GM23338 (cell line): ENCODE measurements at regions not wholly inside any gene's neighbourhood (a gene's known extent, or its start where the extent isn't known, plus 50 kb on each side); places are given as distances from the start of the nearest gene placed in this dataset.

Source experiments
- ATAC-seq: fragments of 200-7000 bp; cut with Tn5 transposase; 3 replicates; pipeline ENCODE4 v1.9.1; 2020
- DNase-seq: peaks from one replicate; pipeline ENCODE4 v3.0.0-alpha.2; 2015; ENCODE audit warnings: low spot score
- H2AFZ ChIP-seq: fragments of 200-600 bp; sonication (generic); 2 replicates; pipeline ENCODE4 v1.8.0; 2016; ENCODE audit warnings: antibody characterized with exemption, mild to moderate bottlenecking, moderate library complexity
- H3F3A ChIP-seq: fragments of 200-600 bp; sonication (generic); replicated peaks from 2 replicates; pipeline ENCODE4 v1.8.0; 2017; ENCODE audit warnings: antibody characterized with exemption, mixed run types, low read depth
- H3K27ac ChIP-seq: fragments of 200-600 bp; sonication (generic); 2 replicates; pipeline ENCODE4 v1.6.1; 2016; ENCODE audit warnings: low read depth
- H3K27me3 ChIP-seq: fragments of 200-600 bp; sonication (generic); 2 replicates; pipeline ENCODE4 v1.8.0; 2016; ENCODE audit warnings: mild to moderate bottlenecking, mixed run types, moderate library complexity; ENCODE audit not compliant: insufficient read depth
- H3K36me3 ChIP-seq: fragments of 200-600 bp; sonication (generic); 2 replicates; pipeline ENCODE4 v1.8.0; 2016; ENCODE audit warnings: mild to moderate bottlenecking; ENCODE audit not compliant: insufficient read depth
- H3K4me1 ChIP-seq: fragments of 200-600 bp; sonication (generic); 2 replicates; pipeline ENCODE4 v1.8.0; 2016; ENCODE audit warnings: mild to moderate bottlenecking, moderate library complexity; ENCODE audit not compliant: insufficient read depth
- H3K4me2 ChIP-seq: fragments of 200-600 bp; sonication (generic); 2 replicates; pipeline ENCODE4 v1.7.1; 2017; ENCODE audit warnings: mixed run types
- H3K4me3 ChIP-seq: fragments of 200-600 bp; sonication (generic); 2 replicates; pipeline ENCODE4 v1.6.1; 2016; ENCODE audit warnings: mixed run types
- H3K79me2 ChIP-seq: fragments of 200-600 bp; sonication (generic); replicated peaks from 2 replicates; pipeline ENCODE4 v1.8.0; 2017; ENCODE audit warnings: mild to moderate bottlenecking; ENCODE audit not compliant: insufficient read depth
- H3K9me2 ChIP-seq: fragments of 200-600 bp; sonication (generic); 2 replicates; pipeline ENCODE4 v1.8.0; 2017; ENCODE audit not compliant: insufficient read depth
- H4K20me1 ChIP-seq: fragments of 200-600 bp; sonication (generic); replicated peaks from 2 replicates; pipeline ENCODE4 v1.8.0; 2017; ENCODE audit warnings: mild to moderate bottlenecking; ENCODE audit not compliant: insufficient read depth
- H3K27ac Mint-ChIP-seq: 2 replicates; pipeline ENCODE4 v1.8.0; 2020; ENCODE audit warnings: inconsistent platforms, mild to moderate bottlenecking, moderate library complexity, mixed read lengths
- H3K27me3 Mint-ChIP-seq: 3 replicates; pipeline ENCODE4 v1.8.0; 2022; ENCODE audit warnings: low read depth, mild to moderate bottlenecking, moderate library complexity, mixed read lengths, inconsistent platforms; ENCODE audit not compliant: insufficient read depth, poor library complexity
- H3K36me3 Mint-ChIP-seq: 3 replicates; pipeline ENCODE4 v1.8.0; 2021; ENCODE audit warnings: low read depth, mild to moderate bottlenecking, inconsistent platforms, moderate library complexity, mixed read lengths
- H3K4me1 Mint-ChIP-seq: 3 replicates; pipeline ENCODE4 v1.8.0; 2020; ENCODE audit warnings: mild to moderate bottlenecking, inconsistent platforms, mixed read lengths
- H3K4me3 Mint-ChIP-seq: 3 replicates; pipeline ENCODE4 v1.8.0; 2021; ENCODE audit warnings: moderate library complexity, mild to moderate bottlenecking, inconsistent platforms, mixed read lengths
- H3K9me3 Mint-ChIP-seq: 3 replicates; pipeline ENCODE4 v1.8.0; 2020; ENCODE audit warnings: moderate library complexity, mild to moderate bottlenecking, inconsistent platforms, mixed read lengths
- CREB1 ChIP-seq: fragments of 250-450 bp; sonication (Bioruptor Pico); IDR thresholded peaks from 2 replicates; pipeline ENCODE4 v1.5.0; 2020; ENCODE audit warnings: low read depth, mild to moderate bottlenecking, moderate library complexity
- EZH2phosphoT487 ChIP-seq: fragments of 200-600 bp; sonication (generic); IDR thresholded peaks from one replicate; pipeline ENCODE4 v1.8.1; 2018; ENCODE audit warnings: antibody characterized with exemption; ENCODE audit not compliant: unreplicated experiment
- NANOG ChIP-seq: IDR thresholded peaks from 2 replicates; pipeline ENCODE4 v1.6.1; 2016; ENCODE audit warnings: antibody characterized with exemption, borderline replicate concordance
- POLR2AphosphoS5 ChIP-seq: IDR thresholded peaks from 2 replicates; pipeline ENCODE4 v1.6.1; 2016; ENCODE audit warnings: antibody characterized with exemption, low read depth
- STAT1 ChIP-seq: IDR thresholded peaks from one replicate; pipeline ENCODE4 v1.6.1; 2016; ENCODE audit warnings: antibody characterized with exemption; ENCODE audit not compliant: unreplicated experiment
- ZNF114 ChIP-seq: fragments of 250-450 bp; sonication (Bioruptor Pico); IDR thresholded peaks from 2 replicates; pipeline ENCODE4 v1.5.0; 2020; ENCODE audit warnings: mild to moderate bottlenecking, moderate library complexity
- ZNF331 ChIP-seq: fragments of 250-450 bp; sonication (Bioruptor Pico); IDR thresholded peaks from 2 replicates; pipeline ENCODE4 v1.5.0; 2020; ENCODE audit warnings: low read depth, mild to moderate bottlenecking, moderate library complexity
- TF ChIP-seq, protein P1 (sequence below): IDR thresholded peaks from one replicate; pipeline ENCODE4 v1.6.1; 2018; ENCODE audit warnings: antibody characterized with exemption; ENCODE audit not compliant: unreplicated experiment
- TF ChIP-seq, protein P2 (sequence below): IDR thresholded peaks from 2 replicates; pipeline ENCODE4 v1.6.1; 2016; ENCODE audit warnings: antibody characterized with exemption
- TF ChIP-seq, protein P3 (sequence below): fragments of 250-450 bp; sonication (Bioruptor Pico); IDR thresholded peaks from 2 replicates; pipeline ENCODE4 v1.5.0; 2020; ENCODE audit warnings: mild to moderate bottlenecking, moderate library complexity
- TF ChIP-seq, protein P4 (sequence below), 2 experiments: fragments of 200-600 bp in 1 of 2; sonication (generic) in 1 of 2; conservative IDR thresholded peaks; 2 replicates each; pipeline versions ENCODE4 v1.5.1 to v1.6.1; 2016 to 2017; ENCODE audit warnings: antibody characterized with exemption in 2 of 2, low read depth in 2 of 2, mild to moderate bottlenecking in 2 of 2, moderate library complexity in 1 of 2

DNA sequence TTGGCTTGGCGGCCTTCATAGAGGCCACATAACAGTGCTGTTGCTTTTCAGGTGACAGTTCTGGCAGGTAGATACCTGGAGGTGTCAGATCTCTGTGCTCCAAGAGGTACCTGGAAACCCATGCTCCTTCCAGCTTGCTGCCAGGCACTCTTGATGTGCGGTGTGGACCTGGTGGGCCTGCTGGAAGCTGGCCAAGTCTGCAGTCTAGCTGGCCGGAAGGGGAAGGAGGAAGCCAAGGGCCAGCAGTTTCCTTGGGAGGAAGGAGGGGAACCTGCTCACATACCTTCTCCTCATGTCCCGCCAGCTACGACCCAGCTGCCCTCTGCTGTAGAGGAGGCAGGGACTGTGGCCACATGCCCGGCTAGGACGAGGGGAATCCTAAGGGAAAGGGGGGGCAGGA is 166.4 kb upstream of the AJAP1 start:
- no peak for DNase-seq
- no peak overlapping the region for H3K4me3 ChIP-seq
- ATAC-seq: no peak
- H3K27me3 ChIP-seq: no peaks in the 10 kb centered on the region
- H3K27ac ChIP-seq: no peak overlapping the region
- no peaks in the 10 kb centered on the region for H3K4me1 ChIP-seq
- no peak overlapping the region for H3K4me2 ChIP-seq
- TF ChIP-seq, protein P1, sequence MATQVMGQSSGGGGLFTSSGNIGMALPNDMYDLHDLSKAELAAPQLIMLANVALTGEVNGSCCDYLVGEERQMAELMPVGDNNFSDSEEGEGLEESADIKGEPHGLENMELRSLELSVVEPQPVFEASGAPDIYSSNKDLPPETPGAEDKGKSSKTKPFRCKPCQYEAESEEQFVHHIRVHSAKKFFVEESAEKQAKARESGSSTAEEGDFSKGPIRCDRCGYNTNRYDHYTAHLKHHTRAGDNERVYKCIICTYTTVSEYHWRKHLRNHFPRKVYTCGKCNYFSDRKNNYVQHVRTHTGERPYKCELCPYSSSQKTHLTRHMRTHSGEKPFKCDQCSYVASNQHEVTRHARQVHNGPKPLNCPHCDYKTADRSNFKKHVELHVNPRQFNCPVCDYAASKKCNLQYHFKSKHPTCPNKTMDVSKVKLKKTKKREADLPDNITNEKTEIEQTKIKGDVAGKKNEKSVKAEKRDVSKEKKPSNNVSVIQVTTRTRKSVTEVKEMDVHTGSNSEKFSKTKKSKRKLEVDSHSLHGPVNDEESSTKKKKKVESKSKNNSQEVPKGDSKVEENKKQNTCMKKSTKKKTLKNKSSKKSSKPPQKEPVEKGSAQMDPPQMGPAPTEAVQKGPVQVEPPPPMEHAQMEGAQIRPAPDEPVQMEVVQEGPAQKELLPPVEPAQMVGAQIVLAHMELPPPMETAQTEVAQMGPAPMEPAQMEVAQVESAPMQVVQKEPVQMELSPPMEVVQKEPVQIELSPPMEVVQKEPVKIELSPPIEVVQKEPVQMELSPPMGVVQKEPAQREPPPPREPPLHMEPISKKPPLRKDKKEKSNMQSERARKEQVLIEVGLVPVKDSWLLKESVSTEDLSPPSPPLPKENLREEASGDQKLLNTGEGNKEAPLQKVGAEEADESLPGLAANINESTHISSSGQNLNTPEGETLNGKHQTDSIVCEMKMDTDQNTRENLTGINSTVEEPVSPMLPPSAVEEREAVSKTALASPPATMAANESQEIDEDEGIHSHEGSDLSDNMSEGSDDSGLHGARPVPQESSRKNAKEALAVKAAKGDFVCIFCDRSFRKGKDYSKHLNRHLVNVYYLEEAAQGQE: no peak
- TF ChIP-seq, protein P2, sequence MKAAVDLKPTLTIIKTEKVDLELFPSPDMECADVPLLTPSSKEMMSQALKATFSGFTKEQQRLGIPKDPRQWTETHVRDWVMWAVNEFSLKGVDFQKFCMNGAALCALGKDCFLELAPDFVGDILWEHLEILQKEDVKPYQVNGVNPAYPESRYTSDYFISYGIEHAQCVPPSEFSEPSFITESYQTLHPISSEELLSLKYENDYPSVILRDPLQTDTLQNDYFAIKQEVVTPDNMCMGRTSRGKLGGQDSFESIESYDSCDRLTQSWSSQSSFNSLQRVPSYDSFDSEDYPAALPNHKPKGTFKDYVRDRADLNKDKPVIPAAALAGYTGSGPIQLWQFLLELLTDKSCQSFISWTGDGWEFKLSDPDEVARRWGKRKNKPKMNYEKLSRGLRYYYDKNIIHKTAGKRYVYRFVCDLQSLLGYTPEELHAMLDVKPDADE: no peak
- TF ChIP-seq, protein P3, sequence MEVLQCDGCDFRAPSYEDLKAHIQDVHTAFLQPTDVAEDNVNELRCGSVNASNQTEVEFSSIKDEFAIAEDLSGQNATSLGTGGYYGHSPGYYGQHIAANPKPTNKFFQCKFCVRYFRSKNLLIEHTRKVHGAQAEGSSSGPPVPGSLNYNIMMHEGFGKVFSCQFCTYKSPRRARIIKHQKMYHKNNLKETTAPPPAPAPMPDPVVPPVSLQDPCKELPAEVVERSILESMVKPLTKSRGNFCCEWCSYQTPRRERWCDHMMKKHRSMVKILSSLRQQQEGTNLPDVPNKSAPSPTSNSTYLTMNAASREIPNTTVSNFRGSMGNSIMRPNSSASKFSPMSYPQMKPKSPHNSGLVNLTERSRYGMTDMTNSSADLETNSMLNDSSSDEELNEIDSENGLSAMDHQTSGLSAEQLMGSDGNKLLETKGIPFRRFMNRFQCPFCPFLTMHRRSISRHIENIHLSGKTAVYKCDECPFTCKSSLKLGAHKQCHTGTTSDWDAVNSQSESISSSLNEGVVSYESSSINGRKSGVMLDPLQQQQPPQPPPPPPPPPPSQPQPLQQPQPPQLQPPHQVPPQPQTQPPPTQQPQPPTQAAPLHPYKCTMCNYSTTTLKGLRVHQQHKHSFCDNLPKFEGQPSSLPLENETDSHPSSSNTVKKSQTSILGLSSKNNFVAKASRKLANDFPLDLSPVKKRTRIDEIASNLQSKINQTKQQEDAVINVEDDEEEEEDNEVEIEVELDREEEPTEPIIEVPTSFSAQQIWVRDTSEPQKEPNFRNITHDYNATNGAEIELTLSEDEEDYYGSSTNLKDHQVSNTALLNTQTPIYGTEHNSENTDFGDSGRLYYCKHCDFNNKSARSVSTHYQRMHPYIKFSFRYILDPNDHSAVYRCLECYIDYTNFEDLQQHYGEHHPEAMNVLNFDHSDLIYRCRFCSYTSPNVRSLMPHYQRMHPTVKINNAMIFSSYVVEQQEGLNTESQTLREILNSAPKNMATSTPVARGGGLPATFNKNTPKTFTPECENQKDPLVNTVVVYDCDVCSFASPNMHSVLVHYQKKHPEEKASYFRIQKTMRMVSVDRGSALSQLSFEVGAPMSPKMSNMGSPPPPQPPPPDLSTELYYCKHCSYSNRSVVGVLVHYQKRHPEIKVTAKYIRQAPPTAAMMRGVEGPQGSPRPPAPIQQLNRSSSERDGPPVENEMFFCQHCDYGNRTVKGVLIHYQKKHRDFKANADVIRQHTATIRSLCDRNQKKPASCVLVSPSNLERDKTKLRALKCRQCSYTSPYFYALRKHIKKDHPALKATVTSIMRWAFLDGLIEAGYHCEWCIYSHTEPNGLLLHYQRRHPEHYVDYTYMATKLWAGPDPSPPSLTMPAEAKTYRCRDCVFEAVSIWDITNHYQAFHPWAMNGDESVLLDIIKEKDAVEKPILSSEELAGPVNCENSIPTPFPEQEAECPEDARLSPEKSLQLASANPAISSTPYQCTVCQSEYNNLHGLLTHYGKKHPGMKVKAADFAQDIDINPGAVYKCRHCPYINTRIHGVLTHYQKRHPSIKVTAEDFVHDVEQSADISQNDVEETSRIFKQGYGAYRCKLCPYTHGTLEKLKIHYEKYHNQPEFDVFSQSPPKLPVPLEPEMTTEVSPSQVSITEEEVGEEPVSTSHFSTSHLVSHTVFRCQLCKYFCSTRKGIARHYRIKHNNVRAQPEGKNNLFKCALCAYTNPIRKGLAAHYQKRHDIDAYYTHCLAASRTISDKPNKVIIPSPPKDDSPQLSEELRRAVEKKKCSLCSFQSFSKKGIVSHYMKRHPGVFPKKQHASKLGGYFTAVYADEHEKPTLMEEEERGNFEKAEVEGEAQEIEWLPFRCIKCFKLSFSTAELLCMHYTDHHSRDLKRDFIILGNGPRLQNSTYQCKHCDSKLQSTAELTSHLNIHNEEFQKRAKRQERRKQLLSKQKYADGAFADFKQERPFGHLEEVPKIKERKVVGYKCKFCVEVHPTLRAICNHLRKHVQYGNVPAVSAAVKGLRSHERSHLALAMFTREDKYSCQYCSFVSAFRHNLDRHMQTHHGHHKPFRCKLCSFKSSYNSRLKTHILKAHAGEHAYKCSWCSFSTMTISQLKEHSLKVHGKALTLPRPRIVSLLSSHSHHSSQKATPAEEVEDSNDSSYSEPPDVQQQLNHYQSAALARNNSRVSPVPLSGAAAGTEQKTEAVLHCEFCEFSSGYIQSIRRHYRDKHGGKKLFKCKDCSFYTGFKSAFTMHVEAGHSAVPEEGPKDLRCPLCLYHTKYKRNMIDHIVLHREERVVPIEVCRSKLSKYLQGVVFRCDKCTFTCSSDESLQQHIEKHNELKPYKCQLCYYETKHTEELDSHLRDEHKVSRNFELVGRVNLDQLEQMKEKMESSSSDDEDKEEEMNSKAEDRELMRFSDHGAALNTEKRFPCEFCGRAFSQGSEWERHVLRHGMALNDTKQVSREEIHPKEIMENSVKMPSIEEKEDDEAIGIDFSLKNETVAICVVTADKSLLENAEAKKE (CRISPR knock-in tag): no peak
- TF ChIP-seq POLR2AphosphoS5 (no peak), ZNF331 (CRISPR knock-in tag) (no peak), STAT1 (no peak), ZNF114 (CRISPR knock-in tag) (no peak), NANOG (no peak), CREB1 (CRISPR knock-in tag) (no peak), EZH2phosphoT487 (no peak)
- TF ChIP-seq, protein P4, sequence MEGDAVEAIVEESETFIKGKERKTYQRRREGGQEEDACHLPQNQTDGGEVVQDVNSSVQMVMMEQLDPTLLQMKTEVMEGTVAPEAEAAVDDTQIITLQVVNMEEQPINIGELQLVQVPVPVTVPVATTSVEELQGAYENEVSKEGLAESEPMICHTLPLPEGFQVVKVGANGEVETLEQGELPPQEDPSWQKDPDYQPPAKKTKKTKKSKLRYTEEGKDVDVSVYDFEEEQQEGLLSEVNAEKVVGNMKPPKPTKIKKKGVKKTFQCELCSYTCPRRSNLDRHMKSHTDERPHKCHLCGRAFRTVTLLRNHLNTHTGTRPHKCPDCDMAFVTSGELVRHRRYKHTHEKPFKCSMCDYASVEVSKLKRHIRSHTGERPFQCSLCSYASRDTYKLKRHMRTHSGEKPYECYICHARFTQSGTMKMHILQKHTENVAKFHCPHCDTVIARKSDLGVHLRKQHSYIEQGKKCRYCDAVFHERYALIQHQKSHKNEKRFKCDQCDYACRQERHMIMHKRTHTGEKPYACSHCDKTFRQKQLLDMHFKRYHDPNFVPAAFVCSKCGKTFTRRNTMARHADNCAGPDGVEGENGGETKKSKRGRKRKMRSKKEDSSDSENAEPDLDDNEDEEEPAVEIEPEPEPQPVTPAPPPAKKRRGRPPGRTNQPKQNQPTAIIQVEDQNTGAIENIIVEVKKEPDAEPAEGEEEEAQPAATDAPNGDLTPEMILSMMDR (conservative IDR thresholded peaks at IDR 0.05; ENCODE audit: low read depth in 2 of 2): no peak
- H3F3A ChIP-seq: no peaks in the 10 kb centered on the region
- Mint-ChIP-seq H3K4me1 (no peaks in the 10 kb centered on the region; the same call in 2 of the 3 replicates), H3K27ac (no peak overlapping the region), H3K9me3 (peaks cover 56% of the 10 kb centered on the region), H3K4me3 (no peak overlapping the region), H3K27me3 (peaks cover 9% of the 10 kb centered on the region), H3K36me3 (peaks cover 43% of the 10 kb centered on the region)
- no peaks in the 10 kb centered on the region for H3K9me2 ChIP-seq
- H3K79me2 ChIP-seq: no peaks in the 10 kb centered on the region
- no peak overlapping the region for H2AFZ ChIP-seq
- H4K20me1 ChIP-seq: no peaks in the 10 kb centered on the region
- peaks cover 9% of the 10 kb centered on the region; the same call in 1 of the 2 replicates for H3K36me3 ChIP-seq
